ENCODE measurements at regions not wholly inside any gene's neighbourhood (a gene's known extent, or its start where the extent isn't known, plus 50 kb on each side); places are given as distances from the start of the nearest gene placed in this dataset.

- TF ChIP-seq POLR2A (IDR thresholded peaks at IDR 0.05; ENCODE audit: low read length) (no peak), GATA1 (IDR thresholded peaks at IDR 0.05; ENCODE audit: low read depth, low read length) (no peak)
These were observed 174.3 kb downstream of the SETD4 start for GRCh38 chr21:35885942-35886541.

Data from erythroblast (primary cell).